GM18861 (cell line): ENCODE measurements at regions not wholly inside any gene's neighbourhood (a gene's known extent, or its start where the extent isn't known, plus 50 kb on each side); places are given as distances from the start of the nearest gene placed in this dataset.
"Not testable (repeated sequence)": the region's sequence is repeated elsewhere in the genome, so short reads cannot be mapped to it uniquely, and the experiment has no call there.

Experiments
- ATAC-seq: cut with Tn5 transposase; IDR thresholded peaks from one replicate; pipeline ENCODE4 v1.9.1; 2021; ENCODE audit not compliant: unreplicated experiment

DNA sequence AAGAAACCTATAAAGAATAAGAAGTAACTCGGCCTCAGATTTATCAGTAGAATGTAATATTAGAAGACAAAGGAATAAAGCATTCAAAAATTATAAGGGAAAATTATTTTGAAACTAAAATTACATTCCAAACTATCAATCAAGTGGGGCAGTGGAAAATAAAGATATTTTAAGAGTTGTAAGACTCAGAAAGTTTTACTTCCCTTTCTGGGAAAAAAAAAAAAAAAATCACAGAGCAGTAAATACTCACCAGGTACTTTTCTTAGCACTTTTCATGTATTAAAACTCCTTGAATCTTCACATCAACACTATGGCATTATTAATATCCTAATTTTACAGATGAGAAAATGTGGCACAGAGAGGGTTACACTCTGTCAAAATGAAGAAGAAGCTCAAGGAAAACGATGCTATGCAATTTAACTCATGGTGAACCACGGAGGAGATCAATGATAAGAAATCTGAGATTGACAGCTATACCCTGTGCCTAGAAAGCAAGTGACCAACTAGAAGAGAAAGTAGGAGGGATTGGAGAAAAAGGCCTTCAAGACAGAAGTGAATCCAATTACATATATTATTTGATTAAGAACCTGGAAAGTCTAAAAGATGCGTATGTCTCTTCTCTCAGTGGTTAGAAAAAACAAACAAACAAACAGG lies 238.9 kb upstream of the ID2 start:
- ATAC-seq = no peak

DNA sequence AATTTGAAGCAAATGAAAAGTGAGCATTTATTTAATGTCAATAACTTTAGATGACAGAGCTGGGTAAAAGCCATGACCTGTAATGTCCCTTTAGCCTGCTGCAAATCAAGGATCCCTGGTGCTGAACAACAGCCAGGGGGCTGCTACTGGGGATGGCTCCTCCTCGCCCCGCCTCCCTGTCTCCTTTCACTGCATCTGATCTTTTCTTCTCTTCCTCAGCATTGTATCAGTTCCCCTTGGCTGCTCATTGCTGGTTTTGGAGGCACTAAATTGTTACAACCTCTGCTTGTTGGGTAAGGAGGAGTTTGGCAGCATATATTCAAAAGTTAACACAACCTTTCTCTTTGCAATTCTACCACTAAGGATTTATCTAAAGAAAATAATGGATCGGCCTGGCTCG lies 236.3 kb upstream of the ID2 start:
- no peak for ATAC-seq

DNA sequence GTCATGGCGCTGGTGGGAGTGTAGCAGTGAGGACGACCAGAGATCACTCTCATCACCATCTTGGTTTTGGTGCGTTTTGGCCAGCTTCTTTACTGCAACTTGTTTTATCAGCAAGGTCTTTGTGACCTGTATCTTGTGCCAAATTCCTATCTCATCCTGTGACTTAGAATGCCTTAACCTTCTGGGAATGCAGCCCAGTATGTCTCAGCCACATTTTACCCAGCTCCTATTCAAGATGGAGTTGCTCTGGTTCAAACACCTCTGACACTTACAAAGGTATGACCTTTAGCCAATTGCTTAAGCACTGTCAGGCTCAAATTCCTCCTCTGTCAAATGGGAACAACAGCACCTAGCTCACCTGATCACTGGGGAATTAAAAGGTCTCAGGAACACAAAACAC lies 235.1 kb upstream of the ID2 start:
- ATAC-seq = not testable (repeated sequence)

DNA sequence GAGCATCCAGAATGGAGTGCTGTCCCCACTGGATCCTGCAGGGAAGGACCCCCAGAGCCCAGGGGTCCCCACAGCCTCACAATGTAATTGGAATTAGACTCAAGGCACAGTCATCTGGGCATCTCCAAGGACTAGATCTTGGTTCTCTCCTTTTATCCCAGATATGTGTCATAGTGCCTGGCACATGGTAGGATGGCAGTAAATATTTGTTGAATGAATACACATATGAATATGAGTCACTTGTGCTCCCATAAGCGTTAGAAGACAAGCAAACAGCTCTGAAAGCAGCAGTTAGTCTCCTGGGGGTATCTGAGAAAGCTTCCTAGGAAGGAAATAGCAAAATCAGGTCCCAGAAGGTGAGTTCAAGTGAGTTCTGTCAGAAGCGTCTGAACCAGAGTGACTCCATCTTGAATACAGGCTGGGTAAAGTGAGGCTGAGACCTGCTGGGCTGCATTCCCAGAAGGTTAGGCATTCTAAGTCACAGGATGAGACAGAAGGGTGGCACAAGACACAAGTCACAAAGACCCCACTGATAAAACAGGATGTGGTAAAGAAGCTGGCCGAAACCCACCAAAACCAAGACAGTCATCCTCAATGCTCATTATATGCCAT lies 234.1 kb upstream of the ID2 start:
- ATAC-seq = no peak

GRCh38 chr2:8448824-8449556 lies 232.9 kb upstream of the ID2 start:
- no peak for ATAC-seq

DNA sequence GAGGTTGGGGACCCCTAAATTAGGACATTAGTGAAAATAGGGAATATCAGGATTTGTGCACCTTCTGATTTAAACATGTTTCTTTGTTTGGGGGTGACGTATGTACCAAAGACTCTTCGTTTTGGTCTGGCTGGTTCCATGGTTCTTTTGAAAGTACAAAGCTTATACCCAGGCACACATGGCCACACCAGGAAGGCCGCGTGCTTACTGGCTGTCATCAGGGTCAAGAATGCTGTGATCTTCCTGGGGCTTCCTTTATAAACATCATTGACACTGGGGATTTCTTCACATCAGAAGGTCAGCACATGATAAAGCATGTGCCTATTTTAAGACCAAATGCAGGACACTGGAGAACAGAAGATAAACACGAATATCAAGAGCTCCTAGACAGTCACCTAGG lies 230.6 kb upstream of the ID2 start:
- ATAC-seq = no peak

- ATAC-seq = no peak
Measured at GRCh38 chr2:8452296-8452695, 229.6 kb upstream of the ID2 start.

GRCh38 chr2:8452979-8453903 lies 228.6 kb upstream of the ID2 start:
- no peak for ATAC-seq

- ATAC-seq = no peak
Measured at GRCh38 chr2:8453904-8454302, 228.0 kb upstream of the ID2 start.

DNA sequence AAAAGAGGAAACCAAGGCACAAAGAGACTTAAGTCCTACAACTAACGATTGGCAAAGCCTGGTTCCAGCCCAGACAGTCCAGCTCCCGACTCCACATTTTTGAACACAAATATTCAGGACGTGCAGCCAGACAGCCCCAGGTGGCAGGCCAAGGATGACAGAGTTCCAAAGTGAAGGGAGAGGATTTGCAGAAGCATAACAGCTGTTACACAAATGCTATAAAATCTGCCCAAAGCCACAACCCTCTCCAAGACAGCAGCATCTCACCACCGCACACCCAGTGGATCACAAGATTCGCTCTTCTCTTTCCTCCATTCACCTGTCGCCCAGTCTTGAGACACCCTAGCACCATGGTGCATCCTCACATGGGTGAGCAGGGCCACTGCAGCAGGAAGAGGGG lies 227.1 kb upstream of the ID2 start:
- ATAC-seq = no peak

- ATAC-seq = no peak
Measured at GRCh38 chr2:8455236-8456150, 226.4 kb upstream of the ID2 start.

DNA sequence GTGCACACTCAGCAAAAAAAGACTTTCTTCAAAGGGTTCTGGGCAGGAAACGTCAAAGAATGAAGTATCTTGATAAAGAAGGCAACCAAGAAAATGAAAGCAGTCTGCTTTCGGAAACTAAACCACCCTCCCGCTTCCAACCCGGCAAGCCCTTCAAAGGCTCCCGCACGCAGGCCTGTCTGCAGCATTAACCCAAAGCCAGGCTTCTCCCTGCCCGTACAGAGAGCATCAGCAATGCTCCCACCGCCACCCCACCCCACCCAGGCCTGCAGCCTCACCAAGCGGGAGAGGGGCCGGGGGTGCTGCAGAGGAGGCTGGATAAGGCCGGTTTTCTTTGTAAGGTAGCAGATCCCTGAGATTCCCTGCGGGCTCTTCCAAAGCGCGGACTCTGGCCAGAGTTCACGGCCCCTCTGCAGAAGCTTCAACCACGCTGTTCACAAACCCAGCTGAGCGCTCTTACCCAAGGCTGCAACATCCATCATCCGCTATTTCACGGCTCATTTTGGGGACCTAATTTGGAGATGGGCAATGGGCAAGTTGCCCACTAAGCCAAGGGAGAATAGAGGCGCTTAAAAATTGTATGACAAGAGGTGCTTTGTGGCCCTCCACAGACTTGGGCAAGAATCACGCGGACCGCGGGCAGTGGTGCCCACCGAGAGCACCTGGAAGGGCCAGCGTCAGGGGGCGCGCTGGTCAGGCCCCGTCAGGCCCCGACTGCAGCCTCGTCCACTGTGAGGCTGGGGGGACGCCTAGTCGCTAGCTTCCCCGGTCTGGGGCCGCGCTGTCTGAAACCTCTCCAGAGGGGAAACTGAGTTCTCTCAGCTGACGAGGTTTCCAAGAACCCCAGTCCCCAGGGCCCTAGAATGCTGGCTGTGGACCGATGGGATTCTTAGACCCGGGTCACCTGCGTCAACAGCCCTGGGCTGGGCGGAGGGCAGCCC lies 225.4 kb upstream of the ID2 start:
- ATAC-seq = peak; percentile 52

DNA sequence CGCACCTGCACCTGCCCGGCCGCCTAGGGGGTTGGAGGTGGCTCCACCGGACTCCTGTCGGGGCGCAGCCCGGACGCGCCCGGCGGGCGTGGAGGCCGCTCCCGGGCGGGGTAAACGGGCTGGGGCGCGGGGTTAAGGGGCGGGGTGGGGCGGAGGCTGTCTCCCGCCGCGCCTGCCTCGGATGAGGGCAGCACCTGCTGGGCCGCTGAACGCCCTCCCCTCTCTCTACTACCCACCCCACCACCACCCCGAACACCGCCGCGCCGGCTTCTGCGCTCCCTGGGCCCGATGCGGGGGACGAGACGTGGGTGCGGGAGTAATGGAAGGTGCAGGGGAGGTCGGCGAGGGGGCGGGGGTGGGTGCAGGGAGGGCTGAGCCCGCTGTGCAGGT lies 224.8 kb upstream of the ID2 start:
- ATAC-seq = no peak

DNA sequence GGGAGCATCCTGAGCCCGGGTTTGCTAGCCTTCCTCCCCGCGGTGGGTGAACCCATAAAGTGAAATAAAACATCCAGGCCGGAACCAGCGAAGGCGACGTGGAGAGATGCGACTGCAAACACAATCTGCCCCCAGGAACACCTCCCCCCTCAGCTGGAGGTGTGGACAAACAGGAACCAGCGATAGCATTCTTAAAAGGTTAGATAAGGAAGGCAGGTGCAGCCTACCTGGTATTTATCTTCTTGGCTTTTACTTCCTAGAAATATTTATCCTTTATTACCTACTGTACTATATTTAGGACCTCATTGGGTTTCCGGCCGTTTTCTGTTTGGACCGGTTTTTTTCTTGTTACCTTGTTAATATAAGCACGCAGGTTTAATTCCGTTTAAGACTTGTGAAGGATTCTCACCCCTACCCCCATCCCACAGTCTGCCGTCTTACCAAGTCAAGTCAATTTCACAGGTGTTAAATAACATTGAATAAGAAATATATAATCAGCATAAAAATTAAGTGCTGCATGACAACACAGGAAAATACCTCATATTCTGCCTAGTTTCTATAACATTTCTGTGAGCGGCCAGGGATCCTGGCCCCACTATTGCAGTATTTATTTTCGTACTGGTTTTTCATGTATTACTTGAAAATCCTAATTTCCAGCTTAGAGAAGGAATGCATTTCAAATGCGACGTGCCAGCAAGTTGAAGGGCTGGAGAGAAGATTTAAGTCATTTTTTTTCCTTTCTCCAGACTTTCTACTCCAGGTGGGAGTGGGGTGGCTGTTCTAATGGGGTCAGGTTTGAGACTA lies 224.0 kb upstream of the ID2 start:
- no peak for ATAC-seq

DNA sequence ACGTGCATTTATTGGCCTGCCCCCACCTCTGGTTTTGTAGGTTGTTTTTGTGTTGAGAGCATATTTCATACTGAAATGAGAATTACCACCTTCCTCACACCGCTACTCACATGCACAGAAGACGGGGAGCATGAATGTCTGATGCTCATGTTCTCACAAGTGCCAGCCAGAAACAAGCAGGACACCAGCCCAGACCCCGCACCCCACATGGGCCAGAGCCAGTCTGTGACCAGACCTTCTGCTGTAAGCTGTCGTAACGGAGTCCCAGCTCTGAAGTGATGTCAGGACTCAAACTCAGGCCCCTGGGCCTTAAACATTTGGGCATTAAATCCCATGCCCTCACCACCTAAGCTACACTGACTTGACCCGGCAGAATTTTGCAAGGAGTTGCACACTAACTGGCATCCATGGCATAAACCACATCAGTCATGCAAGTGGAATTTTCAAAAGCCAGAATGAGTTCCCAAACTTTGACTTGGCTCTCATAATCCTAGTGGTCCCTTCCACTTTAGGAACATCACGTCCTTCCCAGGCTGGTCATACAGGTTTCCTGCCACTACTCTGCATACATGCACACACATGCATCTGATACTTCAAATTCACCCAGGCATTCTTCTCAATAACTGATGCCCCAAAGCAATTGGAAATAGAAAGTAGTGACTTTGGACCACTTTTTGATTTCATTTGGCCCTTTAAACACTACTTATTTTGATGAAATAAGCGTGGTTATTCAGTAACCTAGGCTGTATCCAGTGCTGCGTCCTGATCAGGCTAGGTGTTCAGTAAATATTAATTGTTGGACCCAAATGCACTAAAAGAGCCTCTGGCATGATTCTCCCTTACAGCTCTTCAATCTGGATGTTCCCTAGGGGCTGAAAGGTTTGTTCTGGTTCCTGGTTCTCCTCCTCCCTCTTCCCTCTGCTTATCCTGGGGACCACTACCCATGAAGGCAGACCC lies 223.1 kb upstream of the ID2 start:
- ATAC-seq = no peak

DNA sequence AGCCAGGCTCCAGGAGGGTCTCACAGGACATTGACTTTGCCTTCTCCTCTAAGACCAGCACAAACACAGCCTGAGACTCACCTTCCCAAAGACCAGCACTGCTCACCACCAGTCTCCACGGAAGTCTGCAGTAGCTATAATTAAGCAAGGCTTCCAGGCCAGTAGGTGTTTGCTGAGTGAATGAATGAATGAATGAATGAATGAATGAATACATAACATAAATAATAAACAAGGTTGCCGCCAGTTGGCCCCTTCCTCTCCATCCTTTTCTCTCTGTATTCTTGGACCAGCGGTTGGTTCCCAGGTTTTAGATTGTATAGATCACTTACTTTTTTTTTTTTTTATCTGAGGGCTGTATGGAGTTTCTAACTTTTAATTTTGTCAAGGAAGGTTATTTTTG lies 222.4 kb upstream of the ID2 start:
- ATAC-seq = no peak

DNA sequence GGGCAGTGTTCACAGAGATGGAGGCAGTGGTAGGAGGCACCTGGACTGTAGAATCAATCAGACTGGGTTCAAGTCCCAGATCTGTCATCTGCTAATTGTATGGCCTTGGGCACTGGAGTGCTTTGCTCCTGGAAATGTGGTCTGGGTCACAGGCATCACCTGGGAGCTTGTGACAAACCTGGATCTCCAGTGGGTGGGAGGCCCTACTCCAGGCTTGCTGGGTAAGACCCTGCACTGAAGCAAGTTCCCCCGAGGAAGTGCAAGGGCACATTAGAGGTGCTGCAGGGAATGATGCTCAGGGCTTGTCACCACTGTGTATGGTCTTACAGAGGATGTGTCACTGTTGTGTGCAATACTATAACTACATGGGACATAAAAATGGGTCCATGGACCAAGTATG lies 220.5 kb upstream of the ID2 start:
- ATAC-seq = no peak
